Lower lobe of right lung (tissue), 2 donors: ENCODE measurements at regions not wholly inside any gene's neighbourhood (a gene's known extent, or its start where the extent isn't known, plus 50 kb on each side); places are given as distances from the start of the nearest gene placed in this dataset.

Source experiments
- ATAC-seq, 2 donors: fragments of 200-7000 bp; cut with Tn5 transposase; one replicate each; pipeline ENCODE4 v1.9.1; 2020 to 2022; ENCODE audit warnings: mild to moderate bottlenecking in 2 of 2, moderate library complexity in 2 of 2
- DNase-seq: peaks from one replicate; pipeline ENCODE4 v3.0.0-alpha.2; 2020
- H3K27ac ChIP-seq: fragments of 200-600 bp; one replicate; pipeline ENCODE4 v1.8.0; 2022
- H3K27me3 ChIP-seq: fragments of 200-600 bp; one replicate; pipeline ENCODE4 v1.8.0; 2022; ENCODE audit warnings: low read depth
- H3K36me3 ChIP-seq: fragments of 200-600 bp; one replicate; pipeline ENCODE4 v1.8.0; 2022; ENCODE audit warnings: mild to moderate bottlenecking
- H3K4me1 ChIP-seq: fragments of 200-600 bp; one replicate; pipeline ENCODE4 v1.8.0; 2022
- H3K4me3 ChIP-seq: fragments of 200-600 bp; one replicate; pipeline ENCODE4 v1.8.0; 2022; ENCODE audit warnings: mild to moderate bottlenecking
- H3K9me3 ChIP-seq: fragments of 200-600 bp; one replicate; pipeline ENCODE4 v1.8.0; 2022
- CTCF ChIP-seq: fragments of 200-600 bp; IDR thresholded peaks from one replicate; pipeline ENCODE4 v1.8.0; 2022; ENCODE audit warnings: antibody characterized with exemption, mild to moderate bottlenecking
- intact Hi-C: fragments of 100-400 bp; cut with DNase I; formaldehyde crosslinking; loops from one replicate; pipeline ENCODE4 v1.11.0; 2022
- donor health status: DM: no; HTN: yes; CAD: no; lungs with severe emphysema.

GRCh38 chr3:17969244-17969643 is 226.8 kb upstream of the TBC1D5 start:
- Histone ChIP-seq H3K4me1 (no peaks in the 10 kb centered on the region), H3K27ac (no peak overlapping the region), H3K27me3 (no peaks in the 10 kb centered on the region), H3K4me3 (no peak overlapping the region), H3K9me3 (no peaks in the 10 kb centered on the region), H3K36me3 (no peaks in the 10 kb centered on the region)
- TF ChIP-seq CTCF, result no peak
- intact Hi-C loops, result no loop called here
- ATAC-seq (no peak), DNase-seq (no peak)

- TF ChIP-seq CTCF, result no peak
- intact Hi-C loops, result no loop called here
- H3K4me1 ChIP-seq, result no peaks in the 10 kb centered on the region
- no peak overlapping the region for H3K27ac ChIP-seq
- no peaks in the 10 kb centered on the region for H3K9me3 ChIP-seq
- no peaks in the 10 kb centered on the region for H3K27me3 ChIP-seq
- no peak overlapping the region for H3K4me3 ChIP-seq
- no peaks in the 10 kb centered on the region for H3K36me3 ChIP-seq
- DNase-seq (no peak), ATAC-seq (no peak)
Observed at GRCh38 chr3:17967953-17968607, 225.6 kb upstream of the TBC1D5 start.

DNA sequence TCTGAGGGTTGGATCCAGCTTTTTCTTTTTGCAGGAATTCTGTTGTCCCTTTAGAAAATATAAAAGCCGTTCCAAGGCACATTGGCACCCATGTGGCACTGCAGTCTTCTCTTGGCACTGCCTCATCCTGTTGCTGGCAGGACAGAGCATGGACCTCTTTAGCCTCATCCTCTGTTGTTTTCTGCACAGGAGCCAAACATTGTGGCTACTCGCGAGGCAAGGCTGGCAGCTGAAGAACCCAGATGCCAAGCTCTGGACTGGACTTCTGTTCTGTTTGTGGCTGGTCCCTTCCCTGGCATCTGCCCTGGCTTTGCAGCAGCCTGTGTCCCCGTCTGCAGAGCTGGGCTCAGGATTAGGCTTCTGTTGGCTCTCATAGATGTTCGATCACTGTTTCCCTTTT is 224.7 kb upstream of the TBC1D5 start:
- intact Hi-C loops, result no loop called here
- H3K9me3 ChIP-seq, result no peaks in the 10 kb centered on the region
- H3K27ac ChIP-seq, result no peak overlapping the region
- no peaks in the 10 kb centered on the region for H3K4me1 ChIP-seq
- no peak for ATAC-seq
- no peak for TF ChIP-seq CTCF
- H3K27me3 ChIP-seq, result no peaks in the 10 kb centered on the region
- no peaks in the 10 kb centered on the region for H3K36me3 ChIP-seq
- no peak overlapping the region for H3K4me3 ChIP-seq
- no peak for DNase-seq

GRCh38 chr3:17965331-17965730 is 222.9 kb upstream of the TBC1D5 start:
- intact Hi-C loops, result no loop called here
- Histone ChIP-seq H3K27me3 (no peaks in the 10 kb centered on the region), H3K4me3 (no peak overlapping the region), H3K9me3 (no peaks in the 10 kb centered on the region), H3K4me1 (no peaks in the 10 kb centered on the region), H3K27ac (no peak overlapping the region), H3K36me3 (no peaks in the 10 kb centered on the region)
- no peak for TF ChIP-seq CTCF
- no peak for DNase-seq
- ATAC-seq, result no peak

GRCh38 chr3:17964108-17964507 is 221.7 kb upstream of the TBC1D5 start:
- ATAC-seq, result no peak
- no peaks in the 10 kb centered on the region for H3K36me3 ChIP-seq
- intact Hi-C loops, result no loop called here
- DNase-seq, result no peak
- H3K27me3 ChIP-seq, result no peaks in the 10 kb centered on the region
- no peaks in the 10 kb centered on the region for H3K4me1 ChIP-seq
- H3K4me3 ChIP-seq, result no peak overlapping the region
- H3K9me3 ChIP-seq, result no peaks in the 10 kb centered on the region
- TF ChIP-seq CTCF, result no peak
- no peak overlapping the region for H3K27ac ChIP-seq
